Activated naive CD8-positive, alpha-beta T cell treated with anti-CD3 and anti-CD28 coated beads for 36 hours (primary cell): ENCODE measurements at regions not wholly inside any gene's neighbourhood (a gene's known extent, or its start where the extent isn't known, plus 50 kb on each side); places are given as distances from the start of the nearest gene placed in this dataset.

Experiments used
- DNase-seq: peaks from one replicate; pipeline ENCODE4 v3.0.0; 2021
- H3K27ac Mint-ChIP-seq: one replicate; pipeline ENCODE4 v1.8.0; 2022; ENCODE audit warnings: mild to moderate bottlenecking, moderate library complexity, mixed read lengths
- H3K27me3 Mint-ChIP-seq: one replicate; pipeline ENCODE4 v1.8.0; 2022; ENCODE audit warnings: mild to moderate bottlenecking, mixed read lengths
- H3K36me3 Mint-ChIP-seq: one replicate; pipeline ENCODE4 v1.8.0; 2021; ENCODE audit warnings: mild to moderate bottlenecking, mixed read lengths
- H3K4me1 Mint-ChIP-seq: one replicate; pipeline ENCODE4 v1.8.0; 2021; ENCODE audit warnings: mixed read lengths
- H3K4me3 Mint-ChIP-seq: one replicate; pipeline ENCODE4 v1.8.0; 2022; ENCODE audit warnings: mild to moderate bottlenecking, moderate library complexity, mixed read lengths
- H3K9me3 Mint-ChIP-seq: one replicate; pipeline ENCODE4 v1.8.0; 2022; ENCODE audit warnings: mixed read lengths

DNA sequence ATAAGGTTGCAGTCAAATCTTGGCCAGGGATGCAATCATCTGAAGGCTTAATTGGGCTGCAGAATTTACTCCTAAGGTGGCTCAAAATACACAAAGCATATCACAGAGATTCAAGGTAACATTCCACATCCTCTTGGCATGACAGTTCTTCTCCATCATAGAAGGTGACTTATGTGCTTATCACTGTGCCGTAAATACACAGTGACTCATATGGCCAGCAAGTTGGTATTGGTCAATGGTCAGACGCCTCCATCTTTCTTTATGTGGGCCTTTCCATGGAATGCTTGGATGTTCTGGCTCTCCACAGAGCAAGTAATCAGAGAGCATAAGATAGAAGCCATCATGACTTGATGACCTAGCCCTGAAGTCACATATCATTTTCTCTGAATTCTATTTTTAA is 168.8 kb upstream of the ST8SIA2 start:
- no peak overlapping the region for H3K27ac Mint-ChIP-seq
- H3K9me3 Mint-ChIP-seq = peaks cover 2% of the 10 kb centered on the region
- no peak for DNase-seq
- H3K36me3 Mint-ChIP-seq = no peaks in the 10 kb centered on the region
- H3K4me1 Mint-ChIP-seq = no peaks in the 10 kb centered on the region
- H3K4me3 Mint-ChIP-seq = no peak overlapping the region
- H3K27me3 Mint-ChIP-seq = peaks cover 12% of the 10 kb centered on the region

DNA sequence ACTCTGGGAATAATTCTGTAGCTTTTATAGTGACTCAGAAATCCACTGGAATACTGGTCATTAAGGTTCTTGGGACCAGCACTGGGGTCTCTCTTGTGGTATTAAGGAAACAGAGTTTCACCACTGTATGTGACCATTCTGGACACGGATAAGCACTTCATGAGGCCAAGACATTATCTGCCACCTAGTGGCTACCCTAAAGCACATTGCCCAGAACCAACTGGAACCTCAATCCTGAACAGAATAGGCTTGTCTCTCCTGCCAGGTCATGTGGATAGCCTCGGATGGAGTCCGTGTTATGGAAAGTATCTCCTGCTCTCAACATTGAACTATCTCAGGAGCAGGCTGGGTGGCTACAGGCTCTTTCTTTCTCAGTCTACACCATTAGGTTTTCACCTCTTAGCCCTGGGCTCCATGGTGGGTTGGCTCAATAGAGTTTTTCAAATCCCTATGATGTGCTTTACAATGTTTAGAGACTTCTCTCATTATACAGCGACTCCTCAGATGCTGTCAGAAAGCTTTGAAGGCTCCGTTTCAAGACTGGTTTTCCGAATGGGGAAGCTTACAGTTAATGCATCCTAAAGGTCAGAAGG is 167.6 kb upstream of the ST8SIA2 start:
- DNase-seq = no peak
- Mint-ChIP-seq H3K4me3 (no peak overlapping the region), H3K9me3 (peaks cover 2% of the 10 kb centered on the region), H3K4me1 (no peaks in the 10 kb centered on the region), H3K27me3 (peaks cover 18% of the 10 kb centered on the region), H3K36me3 (no peaks in the 10 kb centered on the region), H3K27ac (no peak overlapping the region)

DNA sequence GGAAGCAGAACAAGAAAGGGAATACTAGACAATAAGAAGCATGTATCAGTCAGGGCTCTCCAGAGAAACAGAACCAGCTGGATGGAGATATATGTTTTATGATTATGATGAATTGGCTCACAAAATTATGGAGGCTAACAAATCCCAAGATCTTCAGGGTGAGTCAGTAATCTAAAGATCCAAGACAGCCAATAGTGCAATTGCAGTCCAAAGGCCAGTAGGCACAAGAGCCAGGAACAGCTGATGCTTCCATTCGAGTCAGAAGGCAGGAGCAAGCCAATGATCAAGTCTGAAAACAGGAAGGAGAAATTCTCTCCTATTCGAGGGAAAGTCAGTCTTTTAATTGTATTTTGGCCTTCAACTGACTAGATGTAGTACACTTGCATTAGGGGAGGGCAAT is 164.9 kb upstream of the ST8SIA2 start:
- Mint-ChIP-seq H3K9me3 (peaks cover 2% of the 10 kb centered on the region), H3K4me1 (no peaks in the 10 kb centered on the region), H3K27ac (no peak overlapping the region), H3K36me3 (no peaks in the 10 kb centered on the region), H3K4me3 (no peak overlapping the region), H3K27me3 (peaks cover 31% of the 10 kb centered on the region)
- no peak for DNase-seq

DNA sequence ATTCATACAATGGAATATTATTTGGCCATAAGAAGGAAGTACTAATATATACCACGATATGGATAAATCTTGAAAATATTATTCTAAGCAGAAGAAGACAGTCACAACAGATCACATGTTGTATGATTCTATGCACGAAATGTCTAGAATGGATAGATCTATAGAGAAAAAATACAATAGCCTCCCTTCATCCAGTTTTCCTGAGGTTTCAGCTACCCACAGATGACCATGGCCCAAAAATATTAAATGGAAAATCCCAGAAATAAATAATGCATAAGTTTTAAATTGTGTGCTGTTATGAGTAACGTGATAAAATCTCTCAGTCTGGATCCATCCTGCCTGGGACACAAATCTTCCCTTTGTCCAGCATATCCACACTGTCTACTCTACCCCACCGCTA is 162.2 kb upstream of the ST8SIA2 start:
- Mint-ChIP-seq H3K27me3 (peaks cover 34% of the 10 kb centered on the region), H3K36me3 (no peaks in the 10 kb centered on the region), H3K4me1 (no peaks in the 10 kb centered on the region), H3K27ac (no peak overlapping the region), H3K9me3 (peaks cover 12% of the 10 kb centered on the region), H3K4me3 (no peak overlapping the region)
- no peak for DNase-seq

DNA sequence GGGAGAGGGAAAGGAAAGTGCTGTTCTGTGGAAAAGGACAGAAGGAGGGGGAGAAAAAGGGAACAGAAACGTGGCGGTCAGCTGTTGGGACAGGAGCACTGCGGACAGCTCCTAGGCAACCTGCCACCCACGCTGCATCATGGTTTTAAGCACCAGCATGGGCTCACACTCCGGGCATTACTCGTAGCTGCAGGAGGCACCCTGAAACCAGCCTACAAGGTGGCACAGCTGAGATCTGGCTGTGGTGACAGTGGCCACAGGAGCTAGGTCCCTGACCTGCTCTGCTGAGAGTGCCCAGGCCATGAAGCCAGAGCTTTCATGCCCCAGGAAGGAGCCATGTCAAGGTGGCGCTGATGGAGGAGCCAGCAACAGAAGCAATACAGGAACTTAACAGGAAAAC is 161.4 kb upstream of the ST8SIA2 start:
- no peaks in the 10 kb centered on the region for H3K36me3 Mint-ChIP-seq
- H3K4me3 Mint-ChIP-seq = no peak overlapping the region
- DNase-seq = no peak
- H3K4me1 Mint-ChIP-seq = no peaks in the 10 kb centered on the region
- H3K27me3 Mint-ChIP-seq = peaks cover 34% of the 10 kb centered on the region
- H3K27ac Mint-ChIP-seq = no peak overlapping the region
- peaks cover 14% of the 10 kb centered on the region for H3K9me3 Mint-ChIP-seq

DNA sequence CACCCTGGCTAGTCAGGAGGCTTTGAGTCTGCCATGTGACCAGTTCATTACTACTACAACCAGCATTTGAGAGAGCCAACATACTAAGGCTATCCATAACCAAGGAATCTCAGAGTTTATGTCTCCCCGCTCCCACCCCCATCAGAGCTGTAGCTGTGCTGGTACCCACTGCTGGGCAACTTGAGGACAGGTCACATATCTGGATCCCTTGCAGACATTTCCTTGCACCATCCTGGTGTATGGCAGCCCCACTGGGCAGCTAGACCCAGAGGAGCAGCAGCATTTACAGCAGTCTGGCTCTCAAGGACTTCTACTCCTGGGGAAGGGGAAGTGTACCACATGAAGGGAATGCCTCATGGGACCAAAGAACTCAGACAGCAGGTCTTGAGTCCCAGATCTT is 160.8 kb upstream of the ST8SIA2 start:
- peaks cover 38% of the 10 kb centered on the region for H3K27me3 Mint-ChIP-seq
- no peaks in the 10 kb centered on the region for H3K4me1 Mint-ChIP-seq

DNA sequence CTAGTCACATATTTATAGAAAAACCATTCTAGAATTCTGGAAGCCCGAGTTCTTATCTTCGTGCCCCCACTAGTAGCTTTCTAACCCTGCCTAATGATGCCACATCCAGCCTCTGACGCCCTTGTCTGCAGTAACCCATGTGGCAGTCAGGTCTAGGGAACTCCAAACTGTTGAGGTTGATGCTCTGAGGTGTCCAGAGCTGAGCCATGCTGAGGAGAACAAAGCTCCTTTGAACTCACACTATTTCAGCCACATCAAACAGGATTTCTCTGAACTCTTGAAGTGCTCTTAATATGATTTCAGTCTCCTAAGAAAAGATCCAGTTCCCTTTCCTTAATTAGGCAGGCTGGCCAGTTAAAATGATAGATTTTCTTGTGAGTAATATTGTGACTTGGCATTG is 150.5 kb upstream of the ST8SIA2 start:
- Mint-ChIP-seq H3K36me3 (no peaks in the 10 kb centered on the region), H3K4me3 (no peak overlapping the region), H3K4me1 (no peaks in the 10 kb centered on the region), H3K27ac (no peak overlapping the region), H3K27me3 (peaks cover 35% of the 10 kb centered on the region), H3K9me3 (peaks cover 13% of the 10 kb centered on the region)
- DNase-seq = no peak

More for the DNA sequence above, 160.8 kb upstream of the ST8SIA2 start:
- H3K9me3 Mint-ChIP-seq = peaks cover 15% of the 10 kb centered on the region
- no peak overlapping the region for H3K27ac Mint-ChIP-seq
- no peak for DNase-seq
- H3K36me3 Mint-ChIP-seq = no peaks in the 10 kb centered on the region
- H3K4me3 Mint-ChIP-seq = no peak overlapping the region

DNA sequence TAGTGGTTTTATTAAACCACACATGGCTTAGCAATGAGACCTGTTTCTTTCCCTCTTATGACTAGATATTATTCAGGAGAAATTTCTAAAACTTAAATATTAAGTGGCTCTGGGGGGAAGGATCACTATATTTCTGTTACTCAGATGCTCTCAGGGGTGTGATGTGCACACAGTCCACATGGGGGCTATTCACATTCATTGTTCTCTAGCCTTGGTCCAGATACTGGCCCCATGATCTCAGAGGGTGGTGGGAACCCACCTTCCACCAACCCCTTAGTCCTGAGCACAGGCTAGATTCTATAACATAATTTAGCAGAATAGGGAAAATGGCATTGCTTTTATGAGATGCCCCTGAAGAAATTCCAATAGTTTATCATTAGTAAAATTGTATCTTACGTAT is 149.0 kb upstream of the ST8SIA2 start:
- H3K27ac Mint-ChIP-seq = no peak overlapping the region
- H3K36me3 Mint-ChIP-seq = no peaks in the 10 kb centered on the region
- no peak for DNase-seq
- H3K27me3 Mint-ChIP-seq = peaks cover 33% of the 10 kb centered on the region
- no peaks in the 10 kb centered on the region for H3K4me1 Mint-ChIP-seq
- peaks cover 1% of the 10 kb centered on the region for H3K9me3 Mint-ChIP-seq
- no peak overlapping the region for H3K4me3 Mint-ChIP-seq

DNA sequence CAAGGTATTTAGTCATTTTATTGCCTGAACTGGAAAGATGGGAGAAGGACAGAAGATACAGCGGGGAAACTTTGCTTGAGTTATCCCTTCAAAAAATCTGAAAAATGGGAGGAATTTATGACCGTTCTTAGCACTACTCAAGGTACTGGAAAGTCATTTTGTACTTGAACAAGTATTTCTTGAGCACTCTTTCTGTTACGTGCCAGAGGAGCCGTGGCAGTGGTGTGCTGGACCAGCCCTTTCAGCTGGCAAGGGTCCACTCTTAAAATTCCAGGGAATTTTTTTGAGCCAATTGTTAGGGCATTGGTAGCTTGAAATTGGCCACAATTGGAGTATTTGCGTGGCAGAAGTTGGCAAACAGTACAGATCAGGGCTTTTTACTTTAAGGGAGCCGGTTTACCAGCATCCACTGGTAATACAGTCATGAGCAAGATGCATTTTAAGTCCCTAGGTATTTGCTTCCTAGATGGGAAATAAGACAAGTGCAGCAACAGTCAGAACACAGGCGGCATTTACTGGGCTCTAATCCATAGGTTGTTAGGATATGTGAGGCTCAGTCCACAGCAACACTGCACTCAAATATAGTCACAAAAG is 145.9 kb upstream of the ST8SIA2 start:
- no peaks in the 10 kb centered on the region for H3K36me3 Mint-ChIP-seq
- no peak overlapping the region for H3K4me3 Mint-ChIP-seq
- peaks cover 1% of the 10 kb centered on the region for H3K9me3 Mint-ChIP-seq
- H3K27ac Mint-ChIP-seq = no peak overlapping the region
- H3K27me3 Mint-ChIP-seq = peaks cover 27% of the 10 kb centered on the region
- no peak for DNase-seq
- no peaks in the 10 kb centered on the region for H3K4me1 Mint-ChIP-seq

DNA sequence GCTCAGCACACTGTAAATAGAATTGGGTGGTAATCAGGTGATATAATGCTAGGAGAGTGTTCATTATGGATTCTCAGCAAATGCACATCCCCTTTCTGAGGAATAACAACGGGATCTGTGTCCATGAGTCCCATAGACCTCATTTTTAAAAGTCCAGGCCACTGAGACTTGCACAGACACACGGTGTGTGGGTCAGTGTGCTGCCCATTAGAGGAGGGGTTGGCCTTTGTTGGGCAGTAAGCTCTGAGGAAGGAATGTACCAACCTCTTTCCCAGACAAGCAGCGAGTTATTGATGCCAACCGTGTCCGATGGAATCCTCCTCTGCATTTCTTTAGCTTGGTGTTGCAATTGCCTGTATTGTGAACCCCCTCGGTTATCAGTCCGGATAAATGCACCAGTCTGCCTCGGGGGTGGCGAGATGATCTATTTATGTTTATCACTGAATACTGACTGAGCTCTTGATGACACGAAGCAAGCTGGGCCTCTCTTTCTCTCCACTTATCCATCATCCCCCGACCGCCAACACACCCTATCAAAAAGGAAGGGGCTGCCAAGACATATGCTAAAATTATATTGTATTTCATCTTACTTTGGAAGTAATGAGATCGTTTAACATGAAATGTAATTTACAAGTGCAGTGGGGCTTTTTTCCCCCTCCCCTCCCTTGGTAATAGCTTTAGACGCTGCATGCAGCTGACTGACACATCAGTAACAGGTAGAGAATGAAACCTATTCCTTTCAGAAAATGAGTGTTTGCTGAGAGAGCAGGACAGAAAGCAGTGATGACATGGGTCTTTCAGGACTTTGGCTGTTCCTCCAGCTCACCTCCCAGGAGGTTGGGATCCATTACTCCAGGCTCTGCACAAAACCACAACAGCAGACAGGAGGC is 126.6 kb upstream of the ST8SIA2 start:
- Mint-ChIP-seq H3K9me3 (no peaks in the 10 kb centered on the region), H3K27ac (no peak overlapping the region), H3K4me1 (no peaks in the 10 kb centered on the region), H3K27me3 (peaks cover 13% of the 10 kb centered on the region), H3K36me3 (no peaks in the 10 kb centered on the region), H3K4me3 (no peak overlapping the region)
- no peak for DNase-seq

DNA sequence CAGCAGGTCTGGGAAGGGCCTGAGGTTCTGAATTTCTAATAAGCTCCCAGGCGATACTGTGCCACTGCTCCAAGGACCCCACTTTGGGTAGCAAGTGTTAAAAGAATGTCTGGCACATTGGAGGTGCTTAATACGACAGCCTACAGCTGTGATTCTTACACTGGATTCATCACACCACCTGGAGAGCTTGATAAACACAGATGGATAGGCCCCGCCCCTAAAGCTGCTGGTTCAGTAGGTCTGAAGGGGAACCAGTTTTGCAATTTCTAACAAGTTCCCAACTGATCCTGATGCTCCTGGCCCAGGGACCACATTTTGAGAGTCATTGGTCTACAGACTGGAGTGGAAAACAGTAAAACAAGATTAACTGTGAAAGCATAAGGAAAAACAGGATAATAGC is 124.8 kb upstream of the ST8SIA2 start:
- H3K27me3 Mint-ChIP-seq = peaks cover 13% of the 10 kb centered on the region
- no peak overlapping the region for H3K4me3 Mint-ChIP-seq
- no peak overlapping the region for H3K27ac Mint-ChIP-seq
- no peak for DNase-seq
- no peaks in the 10 kb centered on the region for H3K4me1 Mint-ChIP-seq
- no peaks in the 10 kb centered on the region for H3K9me3 Mint-ChIP-seq
- H3K36me3 Mint-ChIP-seq = no peaks in the 10 kb centered on the region

DNA sequence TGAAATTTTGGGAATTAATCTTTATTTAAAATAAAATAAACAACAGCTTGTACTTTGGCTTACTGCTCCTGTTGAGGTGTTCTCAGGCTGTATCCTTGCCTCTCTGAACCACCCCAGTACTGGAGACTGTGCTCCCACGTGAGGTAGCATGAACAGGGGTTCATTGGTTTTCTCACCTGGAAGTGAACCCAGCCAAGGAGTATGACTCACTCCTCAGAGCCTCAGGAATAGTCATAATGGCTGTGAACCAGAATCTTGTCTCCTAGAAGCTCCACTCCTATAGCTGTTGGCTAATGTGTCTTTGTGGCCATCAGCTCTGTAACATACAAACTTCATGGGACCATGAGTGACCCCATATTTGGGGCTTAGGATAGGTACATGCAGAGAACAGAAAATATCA is 122.5 kb upstream of the ST8SIA2 start:
- Mint-ChIP-seq H3K36me3 (no peaks in the 10 kb centered on the region), H3K27ac (no peak overlapping the region), H3K4me1 (no peaks in the 10 kb centered on the region), H3K4me3 (no peak overlapping the region), H3K9me3 (no peaks in the 10 kb centered on the region), H3K27me3 (peaks cover 4% of the 10 kb centered on the region)
- DNase-seq = no peak

DNA sequence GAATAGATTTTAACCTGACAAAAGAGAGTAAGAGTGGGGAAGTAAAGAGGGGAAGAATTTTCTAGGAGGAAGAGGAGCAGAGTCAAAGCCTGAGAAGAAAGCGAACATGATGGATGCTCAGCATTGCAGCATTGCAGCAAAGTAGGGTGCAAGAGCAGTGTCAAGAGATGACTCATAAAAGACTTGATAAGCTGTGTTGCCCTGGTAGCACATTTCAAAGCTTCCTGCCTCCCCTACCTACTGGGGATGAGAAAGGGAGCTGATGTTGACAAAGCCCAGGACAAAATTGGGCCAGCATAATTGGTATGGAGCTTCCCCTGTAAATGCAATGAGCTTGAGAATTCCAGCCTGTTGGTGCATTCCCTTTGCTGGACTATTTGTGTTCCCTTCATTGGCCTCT is 121.6 kb upstream of the ST8SIA2 start:
- peaks cover 2% of the 10 kb centered on the region for H3K27me3 Mint-ChIP-seq
- H3K4me3 Mint-ChIP-seq = no peak overlapping the region
- H3K4me1 Mint-ChIP-seq = no peaks in the 10 kb centered on the region
- H3K36me3 Mint-ChIP-seq = no peaks in the 10 kb centered on the region
- no peak overlapping the region for H3K27ac Mint-ChIP-seq
- H3K9me3 Mint-ChIP-seq = no peaks in the 10 kb centered on the region
- DNase-seq = no peak

DNA sequence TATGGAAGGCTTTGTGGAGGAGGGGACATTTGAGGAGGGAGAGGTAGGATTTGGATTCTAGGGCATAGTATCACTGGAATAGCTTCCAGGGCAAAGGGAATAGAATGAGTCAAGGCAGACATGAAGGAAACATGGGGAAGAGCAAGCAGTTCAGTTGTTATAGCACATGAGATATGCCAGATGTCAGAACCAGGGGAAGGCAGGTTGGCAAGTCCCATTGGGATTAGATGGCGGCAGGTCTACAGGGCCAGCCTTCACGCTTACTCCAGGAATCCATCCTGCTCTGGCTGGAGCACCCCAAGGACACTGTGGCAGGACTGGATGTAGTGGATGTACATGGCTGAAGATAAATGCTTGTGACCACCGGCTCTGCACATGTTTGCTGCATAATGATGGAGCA is 120.4 kb upstream of the ST8SIA2 start:
- H3K4me3 Mint-ChIP-seq = no peak overlapping the region
- no peaks in the 10 kb centered on the region for H3K36me3 Mint-ChIP-seq
- peaks cover 6% of the 10 kb centered on the region for H3K27me3 Mint-ChIP-seq
- H3K4me1 Mint-ChIP-seq = no peaks in the 10 kb centered on the region
- H3K9me3 Mint-ChIP-seq = no peaks in the 10 kb centered on the region
- no peak overlapping the region for H3K27ac Mint-ChIP-seq
- no peak for DNase-seq

DNA sequence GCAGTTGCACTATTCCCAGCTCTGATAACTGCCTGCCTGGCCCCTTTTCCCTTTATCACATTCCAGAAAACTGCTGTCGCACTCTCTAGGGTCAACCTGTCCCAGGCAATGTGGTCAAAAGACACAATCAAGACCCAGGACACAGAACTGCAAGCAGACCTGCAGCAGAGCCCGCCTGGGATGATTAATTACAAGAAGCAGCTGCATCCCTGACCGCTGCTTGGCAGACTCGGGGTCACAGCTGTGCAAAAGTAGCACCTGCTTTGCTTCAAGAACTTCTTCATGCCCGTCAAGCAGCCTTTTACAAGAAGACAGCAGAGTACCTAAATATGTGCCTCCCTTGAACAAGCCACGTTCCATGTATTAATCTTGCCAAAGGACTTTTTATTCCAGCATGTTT is 120.0 kb upstream of the ST8SIA2 start:
- H3K4me3 Mint-ChIP-seq = no peak overlapping the region
- H3K27ac Mint-ChIP-seq = no peak overlapping the region
- H3K9me3 Mint-ChIP-seq = no peaks in the 10 kb centered on the region
- no peak for DNase-seq
- no peaks in the 10 kb centered on the region for H3K36me3 Mint-ChIP-seq
- peaks cover 6% of the 10 kb centered on the region for H3K27me3 Mint-ChIP-seq
- H3K4me1 Mint-ChIP-seq = no peaks in the 10 kb centered on the region

DNA sequence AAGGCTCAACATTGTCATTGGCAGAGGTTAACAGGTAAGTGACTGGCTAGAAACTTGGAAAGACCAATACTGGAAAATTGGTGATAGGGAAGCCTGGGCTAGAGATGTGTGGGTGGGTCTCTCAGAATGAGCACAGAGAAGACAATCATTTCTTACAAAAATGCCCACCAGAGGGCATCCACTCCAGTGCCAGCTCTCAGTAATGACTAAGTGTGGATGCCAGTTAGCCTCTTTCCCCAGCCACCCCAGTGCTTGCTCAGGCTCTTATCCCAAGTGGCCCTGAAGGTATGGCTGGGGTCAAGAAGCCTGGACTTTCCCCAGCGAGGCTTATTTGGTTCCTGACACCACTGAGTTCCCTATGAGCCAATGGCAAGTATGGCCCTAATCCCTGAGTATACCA is 115.9 kb upstream of the ST8SIA2 start:
- H3K36me3 Mint-ChIP-seq = no peaks in the 10 kb centered on the region
- no peak overlapping the region for H3K27ac Mint-ChIP-seq
- H3K4me3 Mint-ChIP-seq = no peak overlapping the region
- no peaks in the 10 kb centered on the region for H3K4me1 Mint-ChIP-seq
- H3K27me3 Mint-ChIP-seq = peaks cover 6% of the 10 kb centered on the region
- no peaks in the 10 kb centered on the region for H3K9me3 Mint-ChIP-seq
- peak; percentile 2 for DNase-seq
